ENCODE measurements at regions not wholly inside any gene's neighbourhood (a gene's known extent, or its start where the extent isn't known, plus 50 kb on each side); places are given as distances from the start of the nearest gene placed in this dataset.

DNA sequence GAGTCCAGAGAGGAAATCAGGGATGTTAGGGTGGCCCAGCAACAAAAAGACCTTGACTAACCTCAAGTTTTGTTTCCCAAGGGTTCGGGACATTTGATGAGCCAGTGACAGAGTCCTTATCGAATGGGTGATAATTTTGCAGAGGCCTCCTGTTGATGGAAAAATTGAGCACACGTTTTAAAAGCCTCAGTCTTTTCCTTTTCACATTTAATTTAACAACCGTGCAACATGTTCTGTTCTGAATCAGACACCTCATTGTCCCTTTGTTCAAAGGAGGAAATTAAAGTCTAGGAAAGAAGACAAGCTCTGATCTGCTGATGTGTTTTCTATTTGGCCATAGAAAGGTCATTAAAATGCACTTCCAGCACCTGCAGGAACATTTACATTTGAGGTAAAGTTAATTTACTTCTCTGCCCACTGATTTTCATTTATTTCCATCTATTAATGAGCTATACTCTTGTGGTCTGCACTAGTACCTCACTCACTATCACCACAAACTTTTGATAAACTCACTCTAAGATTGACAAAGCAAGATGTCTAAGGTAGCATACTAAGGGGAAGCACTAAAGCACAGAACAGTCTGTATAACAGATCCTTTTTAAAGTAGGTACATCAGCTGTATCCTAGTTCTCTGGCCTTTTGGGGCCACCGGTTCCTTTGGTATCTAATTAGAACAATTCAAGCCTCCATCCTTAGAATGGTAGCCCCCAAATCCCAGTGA is 147.0 kb downstream of the RPAP3 start:
- no peak for DNase-seq

DNA sequence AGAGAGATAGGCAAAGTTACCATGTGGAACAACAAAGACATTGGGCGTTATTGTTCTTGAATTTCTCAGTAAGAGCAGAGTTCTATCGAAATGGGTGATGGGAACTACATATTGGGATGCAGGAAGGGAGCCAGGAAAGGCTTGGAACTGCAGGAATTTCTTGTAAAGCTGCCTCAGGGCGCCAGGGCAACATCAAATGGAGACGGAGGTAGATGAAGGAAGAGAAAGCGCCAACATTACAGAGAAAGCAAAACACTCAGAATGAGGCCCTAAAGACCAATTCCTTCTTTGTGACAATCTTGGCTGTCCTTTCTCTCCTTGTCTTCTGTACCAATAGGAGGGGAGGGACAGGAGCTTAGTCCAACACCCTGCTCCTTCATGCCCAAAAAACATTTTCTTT is 148.4 kb downstream of the RPAP3 start:
- DNase-seq, result no peak

DNA sequence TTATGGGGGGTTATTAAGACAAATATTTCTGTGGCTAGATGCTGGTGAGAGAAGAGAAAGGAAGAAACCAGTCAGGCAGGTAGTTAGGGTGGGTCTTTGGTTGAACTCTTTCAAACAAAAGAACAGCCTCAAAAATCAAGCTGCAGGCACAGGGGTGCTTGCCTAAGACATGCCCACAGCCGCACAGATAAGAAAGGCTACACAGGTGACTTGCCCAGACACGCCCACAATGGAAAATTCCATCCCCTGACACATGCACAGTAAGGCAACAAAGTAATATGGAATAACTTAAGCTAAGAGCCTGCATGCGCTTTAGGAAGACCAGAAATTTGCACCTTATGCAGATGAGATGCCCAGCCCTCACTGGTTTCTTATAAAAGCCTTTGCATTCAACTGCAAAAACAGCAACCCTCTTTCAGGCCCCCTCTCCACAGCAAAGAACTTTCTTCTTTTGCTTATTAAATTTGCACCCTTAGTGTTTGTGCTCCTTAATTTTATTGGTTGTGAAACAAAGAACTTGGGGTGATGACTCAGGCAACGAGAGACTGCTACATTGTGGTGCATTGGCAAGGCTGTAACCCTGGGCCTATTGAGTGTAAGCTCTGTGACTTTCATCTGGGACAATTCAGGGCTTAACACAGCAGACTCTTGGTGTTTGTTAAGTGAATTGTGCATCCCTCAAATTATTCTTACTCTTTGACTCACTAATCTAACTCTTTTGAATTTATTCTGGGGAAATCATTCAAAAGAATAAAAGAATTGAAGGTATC is 149.4 kb downstream of the RPAP3 start:
- no peak for DNase-seq

DNA sequence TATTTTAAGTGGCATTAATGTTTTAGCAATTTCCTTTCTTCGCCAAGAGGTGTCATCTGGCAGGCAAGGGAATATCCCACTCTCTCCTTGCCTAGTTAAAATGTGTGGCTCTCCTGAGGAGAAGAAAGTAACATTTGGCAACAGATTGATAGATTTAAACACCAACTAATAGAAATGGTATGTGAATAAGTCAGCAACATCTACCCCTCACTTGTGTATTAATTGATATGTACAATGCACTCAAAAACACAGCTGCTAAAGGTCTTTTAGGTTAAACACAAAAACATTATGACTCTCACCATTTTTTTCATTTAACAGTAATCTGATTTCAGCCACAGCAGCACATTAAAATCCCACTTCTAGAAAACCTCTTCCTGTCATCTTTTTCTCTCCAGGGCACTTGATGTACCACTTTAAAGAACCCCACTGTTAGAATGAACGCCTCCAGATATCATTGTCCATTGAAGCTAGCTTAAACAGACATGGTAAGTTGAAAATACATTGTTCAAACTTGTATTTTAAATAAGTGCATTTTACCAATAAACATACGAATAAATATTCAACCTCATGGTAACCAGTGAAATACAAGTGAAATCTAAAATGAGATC is 151.7 kb downstream of the RPAP3 start:
- peak in 1 of 3 experiments; percentile 59 for DNase-seq

DNA sequence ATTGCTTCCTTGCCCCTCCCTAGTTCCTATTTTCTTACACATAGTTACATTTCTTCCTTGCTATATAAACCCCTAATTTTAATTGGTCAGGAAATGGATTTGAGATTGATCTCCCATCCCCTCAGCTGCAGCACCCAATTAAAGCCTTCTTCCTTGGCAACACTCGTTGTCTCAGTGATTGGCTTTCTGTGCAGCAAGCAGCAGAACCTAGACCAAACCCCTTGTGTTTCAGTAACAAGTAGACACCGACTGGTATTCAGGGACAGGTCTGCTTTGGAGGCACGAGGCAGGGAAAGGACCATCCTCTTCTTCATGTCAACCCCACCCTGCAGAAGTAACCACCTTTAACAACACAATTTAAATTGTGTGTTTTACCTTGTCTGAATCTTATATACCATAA is 152.6 kb downstream of the RPAP3 start:
- no peak for DNase-seq

DNA sequence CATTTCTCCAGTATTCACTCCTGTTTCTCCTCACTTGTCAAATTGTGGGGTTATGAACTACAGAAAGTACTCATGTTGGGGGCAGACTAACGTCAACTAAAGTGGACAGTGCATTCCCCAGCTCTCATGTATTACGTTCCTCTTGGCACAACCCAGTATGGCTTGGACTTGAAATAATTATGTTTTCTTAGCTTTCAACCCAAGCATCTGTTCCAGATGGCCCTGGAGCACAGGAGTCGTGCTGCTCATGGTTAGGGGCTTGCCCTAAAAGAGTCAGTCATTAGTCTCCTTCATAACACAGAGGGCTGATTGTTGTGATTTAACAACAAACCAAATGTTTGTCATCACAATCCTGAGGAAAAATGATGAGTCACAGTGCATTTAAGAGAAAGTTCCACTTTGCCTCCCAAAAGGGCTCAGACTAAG is 154.4 kb downstream of the RPAP3 start:
- no peak for DNase-seq

DNA sequence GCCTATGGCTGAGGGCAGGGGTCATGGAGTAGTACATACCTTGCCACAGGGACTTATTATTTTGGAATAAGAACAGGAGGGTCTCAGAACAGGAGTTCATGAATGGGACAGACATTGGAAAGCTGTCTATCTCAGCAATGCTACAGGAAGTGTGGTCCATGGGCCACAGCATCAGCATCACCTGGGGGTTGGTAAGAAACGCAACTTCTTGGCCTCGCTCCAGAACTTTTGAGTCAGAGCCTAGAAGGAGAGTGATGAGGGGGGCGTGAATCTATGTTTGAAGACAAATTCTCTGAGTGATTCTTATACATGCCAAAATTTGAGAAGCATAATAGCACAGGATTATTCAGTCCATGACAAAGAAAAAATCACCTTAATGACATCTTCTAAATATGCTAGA is 156.6 kb downstream of the RPAP3 start:
- no peak for DNase-seq

DNA sequence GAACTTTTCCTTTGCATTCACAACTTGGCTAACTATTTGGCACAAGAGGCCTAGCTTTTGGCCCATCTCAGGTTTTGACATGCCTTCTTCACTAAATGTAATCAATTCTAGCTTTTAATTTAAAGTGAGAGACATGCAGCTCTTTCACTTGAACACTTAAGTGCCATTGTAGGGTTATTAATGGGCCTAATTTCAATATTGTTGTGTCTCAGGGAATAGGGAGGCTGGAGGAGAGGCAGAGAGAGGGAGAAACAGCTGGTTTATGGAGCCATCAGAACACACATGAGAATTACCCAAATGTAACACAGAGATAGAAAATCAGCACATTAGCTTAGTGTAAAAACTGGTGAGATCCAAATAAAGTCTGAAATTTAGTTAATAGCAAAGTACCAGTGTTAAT is 157.4 kb downstream of the RPAP3 start:
- DNase-seq, result peak in 1 of 3 experiments; percentile 31

DNA sequence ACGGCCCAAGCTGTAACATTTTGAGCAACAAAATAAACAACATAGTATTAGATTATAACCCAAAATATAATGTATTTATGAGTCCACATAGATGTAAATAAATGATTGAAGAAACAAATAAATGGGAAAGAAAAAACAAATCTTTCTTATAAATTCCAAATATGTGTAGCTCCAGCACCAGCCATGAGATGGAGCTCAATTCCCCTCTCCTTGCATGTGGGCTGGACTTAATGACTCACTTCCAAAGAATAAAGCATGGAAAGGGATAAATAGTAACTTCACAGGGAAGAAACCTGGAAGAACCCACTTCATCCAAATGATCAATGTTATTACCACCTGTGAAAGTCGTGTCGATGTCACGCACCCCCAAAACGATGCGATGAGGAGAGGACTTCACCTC is 158.8 kb downstream of the RPAP3 start:
- DNase-seq, result peak in 1 of 3 experiments; percentile 17

DNA sequence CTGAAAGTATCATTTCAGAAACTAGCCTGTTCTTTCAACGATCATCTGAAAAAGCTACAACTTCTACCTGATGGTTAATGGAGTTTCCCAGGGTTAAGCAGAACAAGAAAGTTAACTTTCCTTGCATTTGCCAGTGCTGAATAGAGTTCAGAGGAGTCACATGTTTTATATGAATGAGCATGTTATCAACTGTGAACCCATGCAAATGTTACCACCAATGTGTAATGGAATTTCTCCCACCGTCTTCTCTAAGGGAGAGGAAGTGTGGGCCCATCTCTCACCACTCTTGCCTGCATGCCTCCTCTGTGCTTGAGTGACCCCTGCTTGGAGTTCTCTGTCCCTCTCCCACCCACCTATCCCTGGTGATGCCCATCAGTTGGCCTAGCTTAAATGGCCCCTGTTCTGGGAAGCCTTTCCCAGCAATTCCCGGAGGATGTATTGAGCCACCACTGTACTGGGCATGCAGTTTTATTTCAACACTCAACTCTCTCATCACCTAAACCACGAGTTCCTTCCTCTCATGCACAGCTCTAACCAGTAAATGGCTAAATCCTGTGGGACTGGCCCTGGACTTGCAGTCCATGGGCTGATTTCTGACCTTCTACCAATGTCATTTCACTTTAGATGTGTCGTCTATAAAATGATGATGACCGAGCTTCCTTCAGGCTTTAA is 159.8 kb downstream of the RPAP3 start:
- DNase-seq, result no peak

DNA sequence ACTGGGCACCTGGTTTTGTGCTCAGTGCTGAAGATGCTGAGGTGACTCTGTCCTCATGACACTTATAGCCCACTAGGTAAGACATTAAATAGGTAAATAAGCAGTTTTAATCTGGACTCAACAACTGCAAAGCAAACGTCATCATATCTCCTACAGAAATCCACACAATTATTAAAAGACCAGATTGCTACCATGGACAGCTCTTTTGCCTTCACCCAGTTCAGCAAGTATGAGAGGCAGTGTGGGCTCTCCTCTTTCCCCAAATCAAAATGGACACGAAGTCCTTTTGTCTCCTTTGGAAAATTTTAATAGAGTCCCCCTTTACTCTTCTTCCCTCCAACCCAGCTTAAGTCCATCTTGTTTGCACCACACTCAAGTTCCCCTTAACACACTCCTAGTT is 171.1 kb downstream of the RPAP3 start:
- no peak for DNase-seq

DNA sequence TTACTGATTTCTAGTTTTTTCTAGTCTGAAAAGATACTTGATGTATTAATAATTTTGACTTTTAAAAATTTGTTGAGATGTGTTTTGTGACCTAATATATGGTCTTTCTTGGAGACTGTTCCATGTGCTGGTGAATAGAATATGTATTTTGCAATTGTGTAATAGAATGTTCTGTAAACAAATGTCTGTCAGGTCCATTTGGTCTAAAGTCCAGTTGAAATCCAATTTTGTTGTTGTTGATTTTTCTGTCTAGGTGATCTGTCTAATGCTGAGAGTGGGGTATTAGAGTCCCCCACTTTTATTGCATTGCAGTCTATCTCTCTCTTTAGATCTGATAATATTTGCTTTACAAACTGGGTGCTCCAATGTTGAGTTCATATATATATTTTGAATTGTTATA is 175.8 kb downstream of the RPAP3 start:
- DNase-seq, result no peak

DNA sequence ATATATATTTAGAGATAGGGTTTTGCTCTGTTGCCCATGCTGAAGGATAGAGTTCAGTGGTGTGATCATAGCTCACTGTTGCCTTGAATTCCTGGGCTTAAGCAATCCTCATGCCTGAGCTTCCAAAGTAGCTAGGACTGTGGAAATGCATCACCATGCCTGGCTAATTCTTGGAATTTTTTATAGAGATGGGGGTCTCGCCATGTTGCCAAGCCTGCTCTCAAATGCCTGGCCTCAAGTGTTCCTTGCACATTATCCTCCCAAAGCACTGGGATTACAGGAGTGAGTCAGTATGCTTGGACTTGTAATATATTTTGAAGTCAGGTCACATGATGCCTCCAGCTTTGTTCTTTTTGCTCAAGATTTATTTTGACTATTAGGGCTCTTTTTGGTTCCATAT is 178.0 kb downstream of the RPAP3 start:
- no peak for DNase-seq

DNA sequence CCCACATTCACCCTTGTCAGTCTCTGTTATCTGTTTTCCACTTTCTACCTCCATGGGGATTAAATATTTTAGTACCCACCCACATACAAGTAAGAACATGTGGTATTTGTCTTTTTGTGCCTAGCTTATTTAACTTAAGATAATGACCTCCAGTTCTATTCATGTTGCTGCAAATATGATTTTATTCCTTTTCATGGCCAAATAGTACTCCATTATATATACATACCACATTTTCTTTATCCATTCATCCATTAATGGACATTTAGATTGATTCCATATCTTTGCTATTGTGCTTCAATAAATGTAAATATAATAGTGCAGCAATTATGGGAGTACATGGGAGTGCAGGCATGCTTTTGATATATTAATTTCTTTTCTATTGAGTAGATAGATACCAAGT is 185.8 kb downstream of the RPAP3 start:
- no peak for DNase-seq

DNA sequence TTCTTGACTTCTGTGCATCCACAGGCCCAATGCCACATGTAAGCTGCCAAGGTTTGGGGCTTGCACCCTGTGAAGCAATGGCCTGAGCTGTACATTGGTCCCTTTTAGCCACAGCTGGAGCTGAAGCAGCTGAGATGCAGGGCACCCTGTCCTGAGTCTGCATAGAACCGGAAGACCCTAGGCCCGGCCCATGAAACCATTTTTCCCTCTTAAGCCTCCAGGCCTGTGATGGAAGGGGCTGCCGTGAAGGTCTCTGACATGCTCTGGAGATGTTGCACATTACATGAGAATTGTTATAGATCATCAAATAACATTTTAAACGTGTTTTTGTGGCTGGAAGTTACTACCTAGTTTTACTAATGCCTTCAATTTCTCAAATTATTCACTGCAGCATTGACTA is 188.7 kb downstream of the RPAP3 start:
- DNase-seq, result no peak

DNA sequence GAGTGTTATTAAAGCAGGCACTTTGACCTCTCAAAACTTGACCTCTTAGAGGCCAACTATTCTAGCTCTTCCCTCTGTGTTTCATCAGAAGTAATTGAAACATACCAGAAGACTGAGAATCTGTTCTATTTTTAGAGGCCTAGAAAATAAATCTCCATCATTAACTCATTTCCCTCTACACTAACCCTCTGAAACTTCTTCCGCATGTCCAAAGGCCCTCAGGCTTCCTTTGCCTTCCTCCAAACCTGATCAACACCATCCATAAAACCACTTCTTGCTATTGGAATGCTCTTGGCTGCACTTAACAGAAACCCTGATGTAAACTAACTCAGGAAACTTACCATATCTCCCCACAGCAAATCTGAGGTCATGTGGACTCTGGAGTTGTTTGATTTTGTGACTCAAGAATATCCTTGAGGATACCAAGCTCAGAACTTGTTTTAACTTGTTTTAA is 196.4 kb downstream of the RPAP3 start:
- no peak for DNase-seq

DNA sequence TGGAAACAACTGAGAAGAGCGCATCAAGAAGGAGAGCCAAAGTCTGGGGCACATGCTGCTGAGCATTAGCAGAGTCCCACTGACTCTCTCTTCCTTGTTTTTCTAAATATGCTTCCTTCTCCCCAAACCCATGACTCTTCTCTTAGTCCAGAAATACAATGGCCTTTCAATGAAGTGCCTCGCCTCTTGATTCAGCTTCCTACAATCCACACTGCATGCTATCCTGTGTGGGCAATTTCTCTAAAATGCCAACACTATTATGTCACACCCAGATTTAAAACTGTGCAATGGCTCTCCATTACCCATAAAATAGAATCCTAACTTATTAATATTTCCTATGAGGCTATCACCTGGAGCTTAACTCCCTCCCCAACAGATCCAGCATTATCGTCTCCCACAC is 198.6 kb downstream of the RPAP3 start:
- no peak for DNase-seq

DNA sequence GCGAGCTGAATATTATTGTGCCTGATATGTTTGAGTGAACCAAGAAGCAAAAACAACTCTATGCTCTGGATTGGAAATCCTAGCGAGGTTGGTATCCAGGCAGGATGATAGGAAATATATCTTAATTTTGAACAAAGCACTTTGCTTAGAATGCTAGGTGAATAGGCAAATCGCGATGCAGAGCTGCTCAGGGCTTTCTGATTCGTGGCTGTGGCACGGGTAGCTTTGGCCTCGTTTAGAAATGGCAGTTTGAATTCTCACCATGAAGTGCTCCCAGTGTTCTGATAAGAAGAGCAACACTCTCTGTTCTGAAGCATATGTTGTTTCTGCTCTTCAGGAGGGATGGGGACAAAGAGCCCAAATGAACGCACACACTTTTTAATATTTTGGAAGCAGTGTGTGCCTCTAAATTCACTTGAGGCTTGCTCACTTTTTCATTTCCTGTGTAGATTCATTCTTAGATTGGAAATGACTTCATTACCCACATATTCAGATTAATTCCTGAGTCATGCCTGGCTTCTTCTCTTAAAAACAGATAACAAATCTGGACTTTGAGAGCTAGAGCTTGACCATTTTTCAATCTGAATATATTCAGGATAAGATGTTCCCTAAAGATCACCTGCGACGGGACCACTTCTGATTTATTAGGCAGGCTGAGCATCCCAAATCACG is 200.9 kb downstream of the RPAP3 start:
- no peak for DNase-seq

DNA sequence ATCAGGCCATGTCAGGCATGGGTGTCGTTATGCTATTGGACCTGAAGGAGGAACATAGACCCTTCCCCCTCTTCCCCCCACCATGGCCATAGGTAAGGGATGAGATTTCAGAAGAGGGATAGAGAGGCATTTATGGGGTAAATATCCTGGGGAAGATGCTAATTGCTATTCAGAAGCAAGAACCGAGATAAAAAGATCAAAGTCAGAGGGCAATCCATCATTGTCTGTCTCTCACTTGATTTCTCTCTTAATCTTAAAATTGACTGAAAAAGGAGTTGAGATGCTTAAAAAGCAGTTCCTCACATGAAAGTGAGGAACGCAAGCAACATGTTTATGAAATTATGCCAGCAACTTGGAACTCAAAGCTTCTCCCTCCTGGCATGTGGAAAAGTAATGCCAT is 212.0 kb downstream of the RPAP3 start:
- DNase-seq, result no peak

DNA sequence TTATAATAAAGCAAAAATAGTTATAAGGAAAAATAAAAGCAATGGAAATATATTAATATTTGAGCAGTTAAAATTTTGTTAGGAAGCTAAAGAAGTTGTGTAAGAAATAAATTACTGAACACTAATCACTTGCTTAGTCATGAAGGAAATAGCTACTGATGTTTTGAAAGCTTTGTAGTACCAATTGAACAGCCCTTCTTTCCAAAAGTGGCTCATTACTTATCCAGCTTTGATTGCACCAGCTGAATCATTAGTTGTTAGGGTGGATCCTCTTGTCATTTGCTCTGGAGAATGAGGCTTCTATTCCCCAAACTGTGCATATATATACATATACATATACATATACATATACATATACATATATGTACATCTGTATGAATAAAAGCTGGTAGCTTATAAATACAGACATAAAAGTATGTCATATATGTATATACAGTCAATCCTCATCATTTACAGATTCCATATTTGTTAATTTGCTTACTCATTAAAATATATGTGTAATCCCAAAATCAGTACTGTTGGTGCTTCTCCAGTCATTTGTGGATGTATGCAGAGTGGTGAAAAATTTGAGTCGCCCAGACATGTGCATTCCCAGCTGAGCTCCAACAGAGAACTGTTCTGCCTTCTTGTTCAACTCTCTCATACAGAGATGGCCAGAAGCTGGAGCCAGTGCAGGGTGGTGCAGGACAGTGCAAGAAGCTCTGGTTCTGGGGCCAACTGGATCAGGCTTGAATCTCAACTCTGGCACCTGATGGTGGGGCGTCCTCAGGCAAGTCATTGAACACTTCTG is 214.1 kb downstream of the RPAP3 start:
- DNase-seq, result no peak

DNA sequence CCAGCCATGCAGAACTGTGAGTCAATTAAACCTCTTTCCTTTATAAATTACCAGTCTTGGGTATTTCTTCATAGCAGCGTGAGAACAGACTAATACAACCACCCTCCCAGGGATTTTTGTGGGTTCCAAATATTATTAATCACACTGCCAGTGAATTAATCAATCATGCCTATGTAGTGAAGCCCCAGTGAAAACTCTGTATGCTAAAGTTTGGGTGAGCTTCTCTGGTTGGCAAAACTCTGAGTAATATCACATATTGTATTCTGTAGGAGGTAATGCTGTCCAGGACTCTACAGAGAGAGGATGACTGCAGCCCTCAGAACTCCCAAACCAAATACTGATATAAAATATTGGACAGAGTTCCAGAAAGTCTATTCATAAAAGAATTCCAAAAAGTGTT is 216.9 kb downstream of the RPAP3 start:
- no peak for DNase-seq

DNA sequence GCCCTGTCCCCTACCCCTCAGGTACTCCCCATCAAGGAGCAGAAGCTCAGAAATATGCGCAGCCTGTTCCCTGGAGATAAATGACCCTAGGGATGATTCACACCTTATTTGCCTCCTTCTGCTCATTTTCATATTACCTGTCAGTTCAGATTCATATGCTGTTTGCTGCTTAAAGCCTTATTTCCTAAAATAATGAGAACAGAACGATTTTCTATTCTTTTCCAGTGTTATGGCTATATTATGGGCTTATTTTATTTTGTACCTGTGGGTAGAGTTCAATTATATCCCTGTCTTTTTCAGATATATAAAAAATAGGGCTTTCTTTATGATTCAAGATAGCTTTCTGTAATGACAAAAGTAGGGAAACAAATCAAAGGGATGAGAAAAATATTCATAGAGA is 224.8 kb downstream of the RPAP3 start:
- no peak for DNase-seq
